GM18517 (cell line): ENCODE measurements at regions not wholly inside any gene's neighbourhood (a gene's known extent, or its start where the extent isn't known, plus 50 kb on each side); places are given as distances from the start of the nearest gene placed in this dataset.
"Not testable (repeated sequence)": the region's sequence is repeated elsewhere in the genome, so short reads cannot be mapped to it uniquely, and the experiment has no call there.

Experiments
- ATAC-seq: cut with Tn5 transposase; IDR thresholded peaks from one replicate; pipeline ENCODE4 v1.9.1; 2021; ENCODE audit warnings: mild to moderate bottlenecking, moderate library complexity; ENCODE audit not compliant: unreplicated experiment

DNA sequence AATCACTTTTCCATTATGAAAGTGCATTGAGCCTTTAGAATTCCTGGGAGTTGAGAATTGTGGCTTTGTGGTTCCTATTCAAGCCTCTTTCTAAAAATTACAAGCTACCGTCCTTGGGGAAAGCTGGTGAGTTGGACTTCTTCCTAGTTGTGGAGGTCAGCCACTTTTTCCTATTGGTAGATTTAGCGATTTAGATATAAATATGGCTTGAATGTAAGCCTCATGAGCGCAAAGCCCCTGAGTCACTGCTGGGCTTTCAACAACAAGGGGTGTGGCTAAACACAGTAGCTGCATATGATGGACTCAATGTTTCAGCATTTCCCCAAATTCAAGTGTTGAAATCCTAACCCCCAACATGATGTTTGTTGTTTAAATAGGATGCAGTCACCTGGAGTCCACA lies 150.0 kb upstream of the IGFBP3 start:
- ATAC-seq: no peak

GRCh38 chr7:46068159-46068558 lies 147.1 kb upstream of the IGFBP3 start:
- no peak for ATAC-seq

DNA sequence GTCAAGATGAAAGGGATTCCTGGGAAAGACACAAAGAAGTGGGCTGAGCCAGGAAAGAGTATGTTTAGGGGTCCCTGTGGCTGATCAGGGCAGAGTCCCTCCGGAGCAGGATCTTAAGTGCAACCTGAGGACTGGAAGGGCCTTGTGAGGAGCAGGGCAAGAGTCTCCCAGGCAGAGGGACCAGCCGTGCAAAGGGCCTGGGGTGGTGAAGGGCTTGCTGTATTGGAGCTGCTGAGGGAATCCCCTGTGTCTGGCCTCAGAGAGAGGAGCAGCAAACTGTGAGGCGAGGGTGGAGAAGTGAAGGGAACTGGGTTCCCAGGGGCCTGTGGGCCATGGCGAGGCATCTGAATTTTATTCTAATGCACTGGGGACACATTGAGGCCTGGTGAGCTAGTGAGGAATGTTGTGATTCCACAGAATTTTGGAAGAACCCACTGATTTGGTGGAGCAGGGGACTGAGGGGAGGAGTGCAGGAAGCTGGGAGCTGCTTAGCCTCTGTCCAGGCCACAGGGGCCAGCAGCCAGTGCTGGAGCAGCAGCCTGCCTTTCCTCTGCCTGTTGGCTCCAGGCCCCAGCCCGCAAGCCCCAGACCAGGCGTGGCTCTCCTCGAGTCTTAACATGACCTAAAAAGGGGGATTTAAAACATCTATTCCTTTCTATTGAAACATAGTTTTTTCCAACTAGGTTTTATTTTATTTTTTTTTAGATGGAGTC lies 138.4 kb upstream of the IGFBP3 start:
- no peak for ATAC-seq

DNA sequence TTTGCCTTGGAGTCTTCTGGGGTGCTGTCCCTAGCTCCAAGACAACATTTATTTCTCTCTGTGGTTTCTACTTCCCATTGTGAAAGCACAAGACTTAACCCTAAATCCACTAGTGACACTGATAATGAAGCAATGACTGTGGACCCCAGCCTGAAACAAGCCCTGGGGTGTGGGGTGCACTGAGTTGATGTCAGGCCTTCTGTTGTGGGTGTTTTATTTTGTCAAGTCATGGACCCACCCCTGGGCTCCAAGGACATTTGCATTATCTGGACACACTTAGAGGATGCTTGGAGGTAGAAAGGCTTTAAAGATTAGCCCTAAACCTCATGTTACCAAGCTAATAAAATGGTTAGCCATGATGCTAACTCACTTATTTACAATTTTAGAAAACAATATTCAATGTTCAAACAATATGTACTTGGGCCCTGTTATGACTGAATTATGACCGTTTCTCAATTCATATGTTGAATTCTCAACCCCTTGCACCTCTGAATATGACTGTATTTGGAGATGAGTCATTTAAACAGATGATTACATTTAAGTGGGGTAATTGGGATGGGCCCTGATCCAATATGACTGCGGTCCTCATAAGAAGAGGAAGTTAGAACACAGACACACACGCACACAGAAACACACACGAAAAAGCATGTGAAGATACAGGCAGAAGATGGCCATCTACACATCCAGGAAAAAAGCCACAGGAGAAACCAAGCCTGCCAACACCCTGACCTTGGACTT lies 137.2 kb upstream of the IGFBP3 start:
- ATAC-seq: no peak

- ATAC-seq: no peak
Observed at GRCh38 chr7:46054915-46055314, 133.8 kb upstream of the IGFBP3 start.

- ATAC-seq: no peak
Observed at GRCh38 chr7:46054272-46054671, 133.2 kb upstream of the IGFBP3 start.

DNA sequence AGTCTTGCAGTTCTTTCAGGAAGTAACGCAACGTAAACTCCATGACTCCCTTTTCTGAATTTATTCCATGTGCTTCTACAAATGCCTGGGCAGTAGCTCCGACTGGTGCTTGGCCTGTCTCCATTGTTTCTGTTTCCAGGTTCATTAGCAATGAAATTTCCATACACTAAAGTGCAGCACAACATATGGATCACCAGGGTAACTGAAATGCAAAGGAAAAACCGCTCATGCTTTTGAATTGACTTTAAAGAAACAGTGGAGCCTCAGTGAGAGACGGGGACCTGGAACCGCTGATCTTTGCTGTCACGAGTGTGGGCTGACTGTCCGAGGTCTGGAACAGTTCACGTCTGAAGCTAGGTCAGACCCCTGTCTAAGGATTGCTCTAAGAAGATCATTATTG lies 126.5 kb upstream of the IGFBP3 start:
- ATAC-seq: no peak

GRCh38 chr7:46043338-46043737 lies 122.3 kb upstream of the IGFBP3 start:
- not testable (repeated sequence) for ATAC-seq

DNA sequence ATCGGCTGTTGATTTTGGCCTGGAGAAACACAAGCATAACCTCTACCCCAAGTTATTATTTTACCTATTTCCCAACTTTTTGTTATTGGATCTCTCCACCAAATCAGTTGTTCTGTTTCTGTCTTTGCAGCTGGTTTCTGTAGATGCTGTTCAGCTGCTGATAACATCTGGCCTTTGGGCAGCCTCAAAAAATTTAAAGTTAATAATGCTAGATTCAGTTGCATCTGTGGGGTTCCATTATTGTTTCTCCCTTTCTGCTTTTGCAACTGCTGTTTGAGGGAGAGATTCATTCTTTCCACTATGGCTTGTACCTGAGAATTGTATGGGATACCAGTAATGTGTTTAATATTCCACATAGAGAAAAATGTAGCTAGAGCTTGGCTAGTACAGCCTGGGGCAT lies 118.7 kb upstream of the IGFBP3 start:
- not testable (repeated sequence) for ATAC-seq

GRCh38 chr7:46035166-46035565 lies 114.1 kb upstream of the IGFBP3 start:
- no peak for ATAC-seq

- ATAC-seq: no peak
Observed at GRCh38 chr7:46034056-46034768, 113.1 kb upstream of the IGFBP3 start.

DNA sequence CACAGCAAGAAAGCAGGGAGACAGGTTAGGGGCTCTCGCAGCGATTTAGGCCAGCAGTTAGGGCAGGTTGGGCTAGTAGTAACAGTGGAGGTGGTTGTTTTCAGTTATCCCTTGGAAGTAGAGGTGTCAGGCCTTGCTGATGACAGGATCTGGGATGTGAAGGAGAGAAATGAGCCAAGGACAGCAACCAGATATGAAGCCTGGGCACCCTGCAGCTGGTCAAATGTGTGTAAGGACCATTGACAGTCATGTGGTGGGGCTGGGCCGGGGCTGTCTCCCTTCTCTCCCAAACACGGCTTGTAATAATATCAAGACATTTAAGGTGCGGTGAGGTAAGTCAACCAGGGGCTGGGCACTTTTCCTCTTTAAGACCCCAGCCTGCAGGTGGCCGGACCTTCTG lies 112.5 kb upstream of the IGFBP3 start:
- no peak for ATAC-seq

- no peak for ATAC-seq
Observed at GRCh38 chr7:46032942-46033341, 111.9 kb upstream of the IGFBP3 start.

GRCh38 chr7:46032353-46032752 lies 111.3 kb upstream of the IGFBP3 start:
- ATAC-seq: no peak

GRCh38 chr7:46029111-46029704 lies 108.1 kb upstream of the IGFBP3 start:
- ATAC-seq: no peak

DNA sequence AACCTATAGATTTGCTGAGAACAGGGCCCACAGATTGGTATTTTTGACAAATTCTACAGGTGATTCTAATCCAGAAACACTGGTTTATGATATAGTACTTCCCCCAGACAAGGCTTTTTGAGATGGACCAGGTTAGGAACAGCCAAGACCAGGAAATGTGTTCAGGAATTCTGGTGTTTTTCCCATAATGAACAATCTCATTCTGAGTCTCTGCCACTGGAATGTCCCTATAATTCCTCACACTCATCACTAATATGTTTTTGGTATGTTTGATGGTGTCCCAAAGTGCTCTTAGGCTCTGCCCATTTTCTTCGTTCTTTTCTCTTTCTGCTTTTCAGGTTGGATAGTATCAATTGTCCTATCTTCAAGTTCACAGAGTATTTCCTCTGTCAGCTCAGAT lies 107.2 kb upstream of the IGFBP3 start:
- ATAC-seq: no peak

- no peak for ATAC-seq
Observed at GRCh38 chr7:46026741-46027140, 105.7 kb upstream of the IGFBP3 start.

GRCh38 chr7:46024263-46024916 lies 103.3 kb upstream of the IGFBP3 start:
- ATAC-seq: no peak

DNA sequence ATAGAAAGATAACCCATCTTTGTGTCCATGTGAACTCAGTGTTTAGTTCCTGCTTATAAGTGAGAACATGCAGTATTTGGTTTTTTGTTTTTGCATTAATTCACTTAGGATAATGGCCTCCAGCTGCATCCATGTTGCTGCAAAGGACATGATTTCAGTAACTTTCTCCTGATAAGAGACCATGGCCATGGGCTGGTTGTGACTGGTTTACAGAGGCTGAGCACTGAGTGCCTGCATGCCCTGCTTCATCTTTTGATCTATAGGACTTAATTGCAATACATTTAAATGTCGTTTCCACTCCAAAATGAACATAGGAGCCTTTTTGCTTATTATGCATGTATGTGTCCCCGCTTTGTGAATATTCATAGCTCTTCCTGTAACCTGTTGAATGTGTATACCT lies 101.3 kb upstream of the IGFBP3 start:
- no peak for ATAC-seq

- ATAC-seq: no peak
Observed at GRCh38 chr7:46015107-46015868, 94.2 kb upstream of the IGFBP3 start.
